ENCODE measurements at regions not wholly inside any gene's neighbourhood (a gene's known extent, or its start where the extent isn't known, plus 50 kb on each side); places are given as distances from the start of the nearest gene placed in this dataset.

DNA sequence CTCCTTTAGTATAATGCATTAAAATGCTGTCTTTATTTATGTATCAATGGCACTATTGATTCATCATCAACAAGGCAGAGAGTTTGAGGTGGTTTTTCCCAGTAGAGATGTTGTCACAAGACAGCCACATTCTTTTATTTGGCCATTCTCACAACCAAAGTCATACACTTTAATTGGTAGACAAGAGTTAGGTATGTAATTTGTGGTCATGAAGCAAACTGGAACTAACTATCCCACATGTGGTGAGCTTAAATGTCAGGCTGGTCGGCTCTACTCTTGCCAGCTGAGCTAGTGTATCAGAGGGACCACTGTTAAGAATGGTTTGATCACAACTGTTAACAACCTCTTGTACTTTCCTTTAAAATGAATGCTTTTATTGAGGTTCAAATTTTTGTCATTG, 714.6 kb downstream of the CD109 start:
- ATAC-seq, result no peak
- no peak for TF ChIP-seq SNAI2 (CRISPR knock-in tag; IDR thresholded peaks at IDR 0.05)
- TF ChIP-seq ESRRG (CRISPR knock-in tag; IDR thresholded peaks at IDR 0.05), result no peak

GRCh38 chr6:74409447-74409846, 713.4 kb downstream of the CD109 start:
- no peak for ATAC-seq
- no peak for TF ChIP-seq TOX (CRISPR knock-in tag; IDR thresholded peaks at IDR 0.05; ENCODE audit: borderline replicate concordance)
- no peak for TF ChIP-seq CSRNP3 (CRISPR knock-in tag; IDR thresholded peaks at IDR 0.05)
- TF ChIP-seq, protein P1, sequence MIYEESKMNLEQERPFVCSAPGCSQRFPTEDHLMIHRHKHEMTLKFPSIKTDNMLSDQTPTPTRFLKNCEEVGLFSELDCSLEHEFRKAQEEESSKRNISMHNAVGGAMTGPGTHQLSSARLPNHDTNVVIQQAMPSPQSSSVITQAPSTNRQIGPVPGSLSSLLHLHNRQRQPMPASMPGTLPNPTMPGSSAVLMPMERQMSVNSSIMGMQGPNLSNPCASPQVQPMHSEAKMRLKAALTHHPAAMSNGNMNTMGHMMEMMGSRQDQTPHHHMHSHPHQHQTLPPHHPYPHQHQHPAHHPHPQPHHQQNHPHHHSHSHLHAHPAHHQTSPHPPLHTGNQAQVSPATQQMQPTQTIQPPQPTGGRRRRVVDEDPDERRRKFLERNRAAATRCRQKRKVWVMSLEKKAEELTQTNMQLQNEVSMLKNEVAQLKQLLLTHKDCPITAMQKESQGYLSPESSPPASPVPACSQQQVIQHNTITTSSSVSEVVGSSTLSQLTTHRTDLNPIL (CRISPR knock-in tag; IDR thresholded peaks at IDR 0.05; ENCODE audit: low read depth), result no peak
- TF ChIP-seq TSHZ2 (CRISPR knock-in tag; IDR thresholded peaks at IDR 0.05), result no peak
- no peak for TF ChIP-seq TCF4 (CRISPR knock-in tag; IDR thresholded peaks at IDR 0.05; ENCODE audit: borderline replicate concordance)
- TF ChIP-seq PPARA (CRISPR knock-in tag; IDR thresholded peaks at IDR 0.05; ENCODE audit: borderline replicate concordance), result no peak
- TF ChIP-seq ZNF70 (CRISPR knock-in tag; IDR thresholded peaks at IDR 0.05), result no peak
- TF ChIP-seq ZNF8 (CRISPR knock-in tag; IDR thresholded peaks at IDR 0.05), result no peak
- no peak for TF ChIP-seq GLIS3 (CRISPR knock-in tag; IDR thresholded peaks at IDR 0.05)
- no peak for TF ChIP-seq ZNF565 (CRISPR knock-in tag; conservative IDR thresholded peaks at IDR 0.05; ENCODE audit: low read depth)
- TF ChIP-seq OSR1 (CRISPR knock-in tag; IDR thresholded peaks at IDR 0.05), result no peak
- TF ChIP-seq CSDC2 (CRISPR knock-in tag; IDR thresholded peaks at IDR 0.05), result no peak

- TF ChIP-seq ARNTL (CRISPR knock-in tag; IDR thresholded peaks at IDR 0.05; ENCODE audit: borderline replicate concordance, low read depth) (no peak), ZNF565 (CRISPR knock-in tag; conservative IDR thresholded peaks at IDR 0.05; ENCODE audit: low read depth) (no peak), ESRRG (CRISPR knock-in tag; IDR thresholded peaks at IDR 0.05) (no peak), TOX (CRISPR knock-in tag; IDR thresholded peaks at IDR 0.05; ENCODE audit: borderline replicate concordance) (no peak), PPARA (CRISPR knock-in tag; IDR thresholded peaks at IDR 0.05; ENCODE audit: borderline replicate concordance) (no peak), GLIS3 (CRISPR knock-in tag; IDR thresholded peaks at IDR 0.05) (no peak), ZC3H10 (CRISPR knock-in tag; IDR thresholded peaks at IDR 0.05) (no peak), BACH2 (CRISPR knock-in tag; IDR thresholded peaks at IDR 0.05; ENCODE audit: borderline replicate concordance) (no peak), RARB (CRISPR knock-in tag; IDR thresholded peaks at IDR 0.05) (no peak), TSHZ2 (CRISPR knock-in tag; IDR thresholded peaks at IDR 0.05) (no peak), ZFP30 (CRISPR knock-in tag; IDR thresholded peaks at IDR 0.05) (no peak), ZNF70 (CRISPR knock-in tag; IDR thresholded peaks at IDR 0.05) (no peak), TCF4 (CRISPR knock-in tag; IDR thresholded peaks at IDR 0.05; ENCODE audit: borderline replicate concordance) (no peak), SNAI2 (CRISPR knock-in tag; IDR thresholded peaks at IDR 0.05) (no peak), ISL1 (CRISPR knock-in tag; IDR thresholded peaks at IDR 0.05) (no peak)
- TF ChIP-seq, protein P1 (CRISPR knock-in tag; IDR thresholded peaks at IDR 0.05; ENCODE audit: low read depth), result no peak
- TF ChIP-seq, protein P2, sequence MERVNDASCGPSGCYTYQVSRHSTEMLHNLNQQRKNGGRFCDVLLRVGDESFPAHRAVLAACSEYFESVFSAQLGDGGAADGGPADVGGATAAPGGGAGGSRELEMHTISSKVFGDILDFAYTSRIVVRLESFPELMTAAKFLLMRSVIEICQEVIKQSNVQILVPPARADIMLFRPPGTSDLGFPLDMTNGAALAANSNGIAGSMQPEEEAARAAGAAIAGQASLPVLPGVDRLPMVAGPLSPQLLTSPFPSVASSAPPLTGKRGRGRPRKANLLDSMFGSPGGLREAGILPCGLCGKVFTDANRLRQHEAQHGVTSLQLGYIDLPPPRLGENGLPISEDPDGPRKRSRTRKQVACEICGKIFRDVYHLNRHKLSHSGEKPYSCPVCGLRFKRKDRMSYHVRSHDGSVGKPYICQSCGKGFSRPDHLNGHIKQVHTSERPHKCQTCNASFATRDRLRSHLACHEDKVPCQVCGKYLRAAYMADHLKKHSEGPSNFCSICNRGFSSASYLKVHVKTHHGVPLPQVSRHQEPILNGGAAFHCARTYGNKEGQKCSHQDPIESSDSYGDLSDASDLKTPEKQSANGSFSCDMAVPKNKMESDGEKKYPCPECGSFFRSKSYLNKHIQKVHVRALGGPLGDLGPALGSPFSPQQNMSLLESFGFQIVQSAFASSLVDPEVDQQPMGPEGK (CRISPR knock-in tag; IDR thresholded peaks at IDR 0.05; ENCODE audit: borderline replicate concordance), result no peak
- no peak for ATAC-seq
These were observed 712.8 kb downstream of the CD109 start for GRCh38 chr6:74408844-74409243.

Measured in SK-N-SH treated with all-trans-retinoic acid at 6 μM for 48 hours (cell line).